GM18868 (cell line): ENCODE measurements at regions not wholly inside any gene's neighbourhood (a gene's known extent, or its start where the extent isn't known, plus 50 kb on each side); places are given as distances from the start of the nearest gene placed in this dataset.
"Not testable (repeated sequence)": the region's sequence is repeated elsewhere in the genome, so short reads cannot be mapped to it uniquely, and the experiment has no call there.

Experiments used
- ATAC-seq: cut with Tn5 transposase; IDR thresholded peaks from one replicate; pipeline ENCODE4 v1.9.1; 2021; ENCODE audit warnings: mild to moderate bottlenecking, moderate library complexity; ENCODE audit not compliant: unreplicated experiment

GRCh38 chr2:142395291-142395690 is 264.5 kb upstream of the LRP1B start:
- no peak for ATAC-seq

GRCh38 chr2:142380372-142380771 is 249.6 kb upstream of the LRP1B start:
- ATAC-seq: no peak

GRCh38 chr2:142362069-142362468 is 231.3 kb upstream of the LRP1B start:
- ATAC-seq: not testable (repeated sequence)

- no peak for ATAC-seq
Observed at GRCh38 chr2:142347751-142348150, 216.9 kb upstream of the LRP1B start.

GRCh38 chr2:142339261-142339660 is 208.4 kb upstream of the LRP1B start:
- ATAC-seq: no peak

GRCh38 chr2:142332196-142332595 is 201.4 kb upstream of the LRP1B start:
- no peak for ATAC-seq

- ATAC-seq: no peak
Observed at GRCh38 chr2:142330458-142330857, 199.6 kb upstream of the LRP1B start.

- ATAC-seq: no peak
Observed at GRCh38 chr2:142325870-142326269, 195.1 kb upstream of the LRP1B start.

GRCh38 chr2:142323206-142323605 is 192.4 kb upstream of the LRP1B start:
- ATAC-seq: no peak

GRCh38 chr2:142321706-142322280 is 191.0 kb upstream of the LRP1B start:
- ATAC-seq: no peak

GRCh38 chr2:142320067-142320466 is 189.3 kb upstream of the LRP1B start:
- no peak for ATAC-seq

GRCh38 chr2:142316049-142316448 is 185.2 kb upstream of the LRP1B start:
- no peak for ATAC-seq

- no peak for ATAC-seq
Observed at GRCh38 chr2:142315346-142315745, 184.5 kb upstream of the LRP1B start.

GRCh38 chr2:142314164-142314563 is 183.3 kb upstream of the LRP1B start:
- ATAC-seq: no peak

- no peak for ATAC-seq
Observed at GRCh38 chr2:142310530-142310929, 179.7 kb upstream of the LRP1B start.

GRCh38 chr2:142308744-142309143 is 177.9 kb upstream of the LRP1B start:
- no peak for ATAC-seq

GRCh38 chr2:142307616-142308115 is 176.8 kb upstream of the LRP1B start:
- no peak for ATAC-seq

GRCh38 chr2:142307086-142307485 is 176.3 kb upstream of the LRP1B start:
- ATAC-seq: no peak

GRCh38 chr2:142306131-142306530 is 175.3 kb upstream of the LRP1B start:
- ATAC-seq: no peak

- ATAC-seq: no peak
Observed at GRCh38 chr2:142300517-142300916, 169.7 kb upstream of the LRP1B start.

- no peak for ATAC-seq
Observed at GRCh38 chr2:142299021-142299420, 168.2 kb upstream of the LRP1B start.

GRCh38 chr2:142294225-142294624 is 163.4 kb upstream of the LRP1B start:
- no peak for ATAC-seq

GRCh38 chr2:142291969-142292368 is 161.2 kb upstream of the LRP1B start:
- ATAC-seq: no peak
